H1 (cell line): ENCODE measurements at regions not wholly inside any gene's neighbourhood (a gene's known extent, or its start where the extent isn't known, plus 50 kb on each side); places are given as distances from the start of the nearest gene placed in this dataset.

Experiments
- ASH2L ChIP-seq: fragments of 200-600, 300-600 bp; sonication (generic); IDR thresholded peaks from one replicate; pipeline ENCODE4 v1.7.1; 2017; ENCODE audit warnings: low read length
- HDAC2 ChIP-seq, 2 experiments: fragments of 300-600 bp in 1 of 2; sonication (generic) in 1 of 2; IDR thresholded peaks; 2 replicates each; pipeline ENCODE4 v1.6.1; 2011 to 2012; ENCODE audit warnings: low read depth in 2 of 2, low read length in 2 of 2, mild to moderate bottlenecking in 2 of 2, moderate library complexity in 2 of 2, borderline replicate concordance in 1 of 2, inconsistent platforms in 1 of 2
- SP1 ChIP-seq: IDR thresholded peaks from 2 replicates; pipeline ENCODE4 v1.6.1; 2011; ENCODE audit warnings: low read depth, low read length

DNA sequence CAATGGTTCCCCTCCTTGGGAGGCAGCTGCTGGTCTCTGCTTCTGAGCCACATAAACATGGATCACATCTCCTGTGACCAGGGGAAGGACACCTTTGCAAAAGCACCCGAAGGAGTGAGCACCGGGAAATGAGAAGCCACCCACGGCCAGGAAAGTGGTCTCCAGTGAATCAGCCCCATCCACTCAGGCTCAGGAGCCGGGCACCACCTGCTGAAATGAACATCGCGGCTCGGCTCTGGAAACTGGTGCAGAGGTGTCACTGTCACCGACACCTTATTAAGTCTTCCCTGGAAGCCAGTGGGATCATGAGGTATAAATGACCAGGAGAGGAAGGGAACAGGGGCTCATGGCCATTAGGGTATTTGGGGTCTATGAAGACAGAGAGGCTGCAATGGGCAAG lies 207.2 kb upstream of the C1orf174 start (continued):
- TF ChIP-seq ASH2L (no peak), HDAC2 (IDR thresholded peaks at IDR 0.05; ENCODE audit: borderline replicate concordance in 1 of 2, low read depth in 2 of 2, low read length in 2 of 2) (no peak), SP1 (no peak)
- TF ChIP-seq, all 59 proteins: peak for 0
